ENCODE measurements at regions not wholly inside any gene's neighbourhood (a gene's known extent, or its start where the extent isn't known, plus 50 kb on each side); places are given as distances from the start of the nearest gene placed in this dataset.

DNA sequence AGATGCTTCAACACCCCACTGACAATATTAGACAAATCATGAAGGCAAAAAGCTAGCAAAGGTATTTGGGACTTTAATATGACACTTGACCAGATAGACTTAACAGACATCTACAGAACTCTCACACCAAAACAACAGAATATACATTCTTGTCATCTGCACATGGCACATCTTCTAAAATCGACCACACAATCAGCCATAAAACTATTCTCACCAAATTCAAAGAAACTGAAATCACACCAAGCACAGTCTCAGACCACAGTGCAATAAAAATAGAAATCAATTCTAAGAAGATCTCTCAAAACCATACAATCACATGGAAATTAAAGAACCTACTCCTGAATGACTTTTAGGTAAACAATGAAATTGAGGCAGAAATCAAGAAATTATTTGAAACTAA lies 340.8 kb downstream of the PPP1R2C start:
- Histone ChIP-seq H3K27me3 (replicated peaks; ENCODE audit: control insufficient read depth, insufficient read depth, low read length) (peaks cover 5% of the 10 kb centered on the region), H3K9me3 (ENCODE audit: control insufficient read depth, low read length) (peaks cover 5% of the 10 kb centered on the region), H3K4me3 (ENCODE audit: low read length) (no peak overlapping the region), H3K4me1 (ENCODE audit: control insufficient read depth, insufficient read depth, low read length) (no peaks in the 10 kb centered on the region), H3K9ac (ENCODE audit: low read length) (no peak overlapping the region), H3K36me3 (ENCODE audit: control insufficient read depth, insufficient read depth, low read length, severe bottlenecking) (no peaks in the 10 kb centered on the region)
- no peak for DNase-seq (ENCODE audit: low read depth)

DNA sequence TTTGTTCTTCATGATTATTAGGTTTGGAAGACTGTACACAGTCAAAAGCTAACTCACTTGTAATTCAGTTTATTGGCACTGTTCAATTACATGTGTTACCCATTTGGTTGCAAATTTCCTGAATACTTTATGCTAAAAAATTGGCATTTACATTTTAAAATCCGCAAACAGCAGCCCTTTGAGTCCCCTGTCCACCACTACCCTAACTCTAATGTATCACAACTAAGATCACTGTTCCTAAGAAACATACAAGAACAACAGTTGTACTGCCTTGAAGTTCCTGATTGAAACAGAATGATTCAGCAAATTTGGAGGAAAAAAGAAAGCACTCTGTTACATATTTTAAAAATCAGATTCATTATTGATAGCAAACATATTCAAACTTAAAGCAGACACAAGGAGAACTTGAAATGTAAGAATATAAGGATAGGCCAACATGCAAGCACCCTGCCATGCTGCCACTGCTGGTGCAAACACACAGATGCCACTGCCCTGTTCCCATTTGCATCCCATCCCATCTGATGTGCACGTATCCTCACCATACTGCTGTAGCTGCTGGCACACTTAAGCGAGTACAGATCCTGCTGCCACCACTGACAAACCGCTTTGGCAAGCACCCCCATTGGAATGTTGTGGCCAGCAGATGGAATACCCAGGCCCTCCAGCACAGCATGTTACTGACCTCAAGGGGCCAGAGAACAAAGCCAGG lies 343.4 kb downstream of the PPP1R2C start:
- no peaks in the 10 kb centered on the region for H3K9me3 ChIP-seq (ENCODE audit: control insufficient read depth, low read length)
- no peaks in the 10 kb centered on the region for H3K36me3 ChIP-seq (ENCODE audit: control insufficient read depth, insufficient read depth, low read length, severe bottlenecking)
- no peak overlapping the region for H3K9ac ChIP-seq (ENCODE audit: low read length)
- H3K4me1 ChIP-seq (ENCODE audit: control insufficient read depth, insufficient read depth, low read length) = no peaks in the 10 kb centered on the region
- H3K4me3 ChIP-seq (ENCODE audit: low read length) = no peak overlapping the region
- no peaks in the 10 kb centered on the region for H3K27me3 ChIP-seq (replicated peaks; ENCODE audit: control insufficient read depth, insufficient read depth, low read length)
- DNase-seq (ENCODE audit: low read depth) = no peak

DNA sequence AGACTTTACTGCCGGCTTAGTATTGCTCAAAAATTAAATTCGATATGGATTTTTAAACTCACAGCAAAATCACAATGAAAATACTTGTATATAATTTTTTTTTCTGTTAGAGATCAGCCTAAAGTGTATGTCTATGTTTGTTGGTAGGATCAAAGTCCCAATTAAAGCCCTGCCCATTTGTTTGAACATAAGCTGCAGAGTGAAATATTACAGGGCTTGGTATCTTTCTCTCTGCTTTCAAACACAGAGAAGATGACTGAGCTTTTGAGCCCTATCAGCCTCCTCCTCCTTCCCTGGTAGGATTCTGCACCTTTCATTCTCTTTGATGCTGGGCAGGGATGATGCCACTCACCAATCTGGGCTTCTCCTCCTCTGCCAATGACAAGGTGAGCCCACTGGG lies 345.4 kb downstream of the PPP1R2C start:
- H3K4me3 ChIP-seq (ENCODE audit: low read length) = no peak overlapping the region
- H3K9ac ChIP-seq (ENCODE audit: low read length) = no peak overlapping the region
- H3K4me1 ChIP-seq (ENCODE audit: control insufficient read depth, insufficient read depth, low read length) = no peaks in the 10 kb centered on the region
- no peak for DNase-seq (ENCODE audit: low read depth)
- H3K27me3 ChIP-seq (replicated peaks; ENCODE audit: control insufficient read depth, insufficient read depth, low read length) = no peaks in the 10 kb centered on the region
- H3K36me3 ChIP-seq (ENCODE audit: control insufficient read depth, insufficient read depth, low read length, severe bottlenecking) = no peaks in the 10 kb centered on the region
- no peaks in the 10 kb centered on the region for H3K9me3 ChIP-seq (ENCODE audit: control insufficient read depth, low read length)

DNA sequence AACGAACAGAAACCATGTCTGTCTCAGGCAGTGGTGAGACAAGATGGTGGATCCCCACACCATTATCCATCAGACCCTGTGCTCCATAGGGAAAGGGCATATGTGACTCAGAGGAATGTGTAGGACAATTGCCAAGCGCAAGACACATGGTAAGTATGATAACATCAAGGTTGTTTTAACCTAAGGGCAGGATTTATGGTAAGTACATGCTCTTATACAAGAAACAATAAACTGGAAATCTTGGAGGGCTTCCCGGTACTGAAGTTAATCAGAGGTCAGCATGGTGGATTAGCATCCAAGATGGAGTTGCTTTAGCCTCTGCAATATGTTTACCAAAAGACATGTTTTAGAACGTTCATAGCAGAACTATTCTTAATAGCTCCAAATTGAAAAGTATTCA lies 355.0 kb downstream of the PPP1R2C start:
- Histone ChIP-seq H3K9me3 (ENCODE audit: control insufficient read depth, low read length) (peaks cover 2% of the 10 kb centered on the region), H3K4me3 (ENCODE audit: low read length) (no peak overlapping the region), H3K9ac (ENCODE audit: low read length) (no peak overlapping the region), H3K27me3 (replicated peaks; ENCODE audit: control insufficient read depth, insufficient read depth, low read length) (no peaks in the 10 kb centered on the region), H3K4me1 (ENCODE audit: control insufficient read depth, insufficient read depth, low read length) (no peaks in the 10 kb centered on the region), H3K36me3 (ENCODE audit: control insufficient read depth, insufficient read depth, low read length, severe bottlenecking) (no peaks in the 10 kb centered on the region)
- no peak for DNase-seq (ENCODE audit: low read depth)

DNA sequence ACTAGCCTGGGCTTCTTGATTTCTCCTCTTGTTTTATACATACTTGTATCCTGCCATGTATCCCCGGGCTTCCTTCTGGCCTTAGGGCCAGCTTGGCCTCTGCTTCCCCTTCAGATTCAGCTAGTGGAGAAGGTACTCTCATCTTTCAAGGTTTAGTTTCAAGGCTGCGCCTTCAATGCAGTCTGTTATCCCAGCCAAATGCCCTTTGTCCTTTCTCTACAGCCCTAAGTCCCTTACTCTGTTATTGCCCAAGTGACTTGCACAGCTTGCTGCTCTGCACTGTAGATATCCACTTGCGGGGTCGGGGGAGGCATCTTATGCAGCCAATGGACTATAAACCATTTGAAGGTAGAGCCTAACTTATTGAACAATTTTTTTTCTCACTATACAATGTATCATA lies 357.5 kb downstream of the PPP1R2C start:
- H3K4me3 ChIP-seq (ENCODE audit: low read length) = no peak overlapping the region
- peaks cover 7% of the 10 kb centered on the region for H3K9me3 ChIP-seq (ENCODE audit: control insufficient read depth, low read length)
- H3K27me3 ChIP-seq (replicated peaks; ENCODE audit: control insufficient read depth, insufficient read depth, low read length) = peaks cover 4% of the 10 kb centered on the region
- no peak for DNase-seq (ENCODE audit: low read depth)
- H3K4me1 ChIP-seq (ENCODE audit: control insufficient read depth, insufficient read depth, low read length) = no peaks in the 10 kb centered on the region
- no peak overlapping the region for H3K9ac ChIP-seq (ENCODE audit: low read length)
- H3K36me3 ChIP-seq (ENCODE audit: control insufficient read depth, insufficient read depth, low read length, severe bottlenecking) = no peaks in the 10 kb centered on the region

DNA sequence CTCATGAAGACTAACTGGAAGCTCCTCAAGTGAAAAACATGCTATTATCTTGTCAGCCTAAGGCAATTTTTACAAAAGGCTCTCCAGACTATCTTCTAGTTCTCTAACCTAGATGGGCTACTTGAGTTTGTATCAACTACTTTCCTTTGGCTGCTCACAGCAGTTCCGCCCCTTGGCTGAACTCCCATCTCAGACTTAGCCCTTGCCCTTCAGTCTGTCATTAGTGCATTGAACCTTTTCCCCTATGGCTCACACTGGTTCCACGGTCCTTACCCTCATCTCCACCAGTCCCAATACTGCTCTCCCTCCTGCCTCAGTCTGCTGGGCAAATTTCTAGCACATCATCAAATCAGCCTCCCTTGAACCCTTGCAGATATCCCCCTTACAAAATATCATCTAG lies 362.3 kb downstream of the PPP1R2C start:
- Histone ChIP-seq H3K36me3 (ENCODE audit: control insufficient read depth, insufficient read depth, low read length, severe bottlenecking) (no peaks in the 10 kb centered on the region), H3K27me3 (replicated peaks; ENCODE audit: control insufficient read depth, insufficient read depth, low read length) (peaks cover 4% of the 10 kb centered on the region), H3K9me3 (ENCODE audit: control insufficient read depth, low read length) (peaks cover 18% of the 10 kb centered on the region), H3K4me3 (ENCODE audit: low read length) (no peak overlapping the region), H3K4me1 (ENCODE audit: control insufficient read depth, insufficient read depth, low read length) (no peaks in the 10 kb centered on the region), H3K9ac (ENCODE audit: low read length) (no peak overlapping the region)
- no peak for DNase-seq (ENCODE audit: low read depth)

DNA sequence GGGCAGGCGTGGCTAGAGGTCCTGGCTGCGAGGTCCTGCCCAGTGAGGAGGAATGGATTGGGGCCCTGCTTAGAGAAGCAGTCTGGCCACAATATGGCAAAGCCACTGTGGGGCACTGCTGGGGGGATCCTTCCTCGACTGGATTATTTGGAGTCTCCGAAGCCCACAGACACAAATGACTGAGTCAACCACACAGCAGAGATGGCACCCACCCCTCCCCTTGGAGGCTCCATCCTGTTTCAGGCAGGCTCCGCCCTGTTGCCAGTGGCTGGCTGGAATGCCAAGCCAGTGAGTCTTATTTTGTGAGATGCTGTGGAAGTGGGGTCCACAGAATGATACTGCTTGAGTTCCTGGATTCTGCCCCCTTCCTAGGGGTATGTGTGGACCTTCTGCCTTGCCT lies 363.9 kb downstream of the PPP1R2C start:
- no peak for DNase-seq (ENCODE audit: low read depth)
- Histone ChIP-seq H3K9ac (ENCODE audit: low read length) (no peak overlapping the region), H3K9me3 (ENCODE audit: control insufficient read depth, low read length) (peaks cover 19% of the 10 kb centered on the region), H3K36me3 (ENCODE audit: control insufficient read depth, insufficient read depth, low read length, severe bottlenecking) (no peaks in the 10 kb centered on the region), H3K4me3 (ENCODE audit: low read length) (no peak overlapping the region), H3K4me1 (ENCODE audit: control insufficient read depth, insufficient read depth, low read length) (no peaks in the 10 kb centered on the region), H3K27me3 (replicated peaks; ENCODE audit: control insufficient read depth, insufficient read depth, low read length) (peaks cover 4% of the 10 kb centered on the region)

DNA sequence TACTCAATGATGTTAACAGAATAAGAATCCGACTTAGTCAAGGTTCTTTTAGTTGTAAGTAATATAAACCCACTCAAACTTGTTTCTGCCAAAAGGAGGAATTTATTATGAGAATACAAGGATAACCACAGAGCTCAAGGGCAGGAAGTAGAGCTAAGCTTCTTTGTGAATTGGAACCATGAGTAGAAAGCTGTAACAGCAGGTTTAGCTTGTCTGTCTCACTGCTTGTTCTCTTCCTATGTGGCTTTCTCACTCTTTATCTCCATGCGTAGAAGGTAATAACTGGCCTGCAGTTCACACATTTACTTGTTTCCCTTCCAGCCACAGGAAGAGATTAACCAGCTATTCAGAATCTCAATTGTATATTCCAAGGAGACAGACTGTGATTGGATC lies 378.3 kb downstream of the PPP1R2C start:
- no peaks in the 10 kb centered on the region for H3K36me3 ChIP-seq (ENCODE audit: control insufficient read depth, insufficient read depth, low read length, severe bottlenecking)
- H3K4me3 ChIP-seq (ENCODE audit: low read length) = no peak overlapping the region
- no peak overlapping the region for H3K9ac ChIP-seq (ENCODE audit: low read length)
- H3K4me1 ChIP-seq (ENCODE audit: control insufficient read depth, insufficient read depth, low read length) = no peaks in the 10 kb centered on the region
- peaks cover 9% of the 10 kb centered on the region for H3K9me3 ChIP-seq (ENCODE audit: control insufficient read depth, low read length)
- H3K27me3 ChIP-seq (replicated peaks; ENCODE audit: control insufficient read depth, insufficient read depth, low read length) = peaks cover 11% of the 10 kb centered on the region
- DNase-seq (ENCODE audit: low read depth) = no peak

DNA sequence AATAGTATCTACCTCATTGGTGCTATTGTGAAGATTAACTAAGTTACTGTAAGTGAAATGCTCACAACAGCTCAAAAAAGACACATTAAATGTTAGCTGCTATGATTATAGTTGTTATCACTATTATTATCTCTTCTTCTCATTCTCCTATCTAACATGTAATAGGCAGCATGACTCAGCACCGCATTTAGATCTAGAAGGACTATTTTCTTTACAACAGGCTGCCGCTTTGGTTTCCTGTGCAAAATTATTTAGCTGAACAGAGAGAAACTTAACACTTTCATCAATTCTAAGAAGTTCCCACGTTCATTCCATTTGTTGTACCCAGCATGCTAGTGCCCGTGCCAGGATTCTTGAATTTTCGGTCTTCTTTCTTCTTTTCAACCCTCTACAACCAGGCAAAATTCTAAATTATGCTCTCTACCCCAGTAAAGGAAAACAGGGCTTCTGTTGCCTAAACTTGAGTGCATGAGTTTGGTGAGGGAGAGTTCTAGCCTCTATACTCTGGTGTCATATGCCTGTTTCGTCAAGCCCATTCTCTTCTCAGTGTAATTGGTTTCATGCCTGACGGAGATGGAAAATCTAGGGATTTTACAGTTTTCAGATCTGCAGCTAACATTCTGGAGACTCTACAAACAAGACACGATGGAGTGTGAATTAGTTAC lies 378.9 kb downstream of the PPP1R2C start:
- Histone ChIP-seq H3K4me3 (ENCODE audit: low read length) (no peak overlapping the region), H3K27me3 (replicated peaks; ENCODE audit: control insufficient read depth, insufficient read depth, low read length) (peaks cover 11% of the 10 kb centered on the region)
- DNase-seq (ENCODE audit: low read depth) = peak; percentile 1

DNA sequence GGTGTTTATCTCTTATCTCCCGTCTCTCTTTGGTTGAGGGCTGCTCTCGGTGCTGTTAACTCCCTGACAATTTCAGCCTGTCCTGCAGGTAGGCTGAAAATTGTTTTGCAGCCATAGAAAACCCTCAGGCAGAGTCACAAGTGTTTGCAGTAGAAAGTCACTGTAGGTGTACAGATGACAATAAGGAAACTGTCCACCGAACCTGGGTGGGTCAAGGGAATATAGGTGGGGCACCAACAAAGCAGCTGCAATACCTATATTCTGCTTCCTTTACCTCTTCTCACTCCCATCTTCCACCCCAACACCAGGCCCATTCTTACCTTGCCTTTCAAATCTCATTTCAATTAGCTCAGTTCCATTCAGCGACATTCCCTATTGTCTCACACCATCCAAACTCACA lies 381.8 kb downstream of the PPP1R2C start:
- no peak overlapping the region for H3K4me3 ChIP-seq (ENCODE audit: low read length)
- DNase-seq (ENCODE audit: low read depth) = no peak
- no peaks in the 10 kb centered on the region for H3K36me3 ChIP-seq (ENCODE audit: control insufficient read depth, insufficient read depth, low read length, severe bottlenecking)
- peaks cover 8% of the 10 kb centered on the region for H3K27me3 ChIP-seq (replicated peaks; ENCODE audit: control insufficient read depth, insufficient read depth, low read length)
- H3K9me3 ChIP-seq (ENCODE audit: control insufficient read depth, low read length) = peaks cover 9% of the 10 kb centered on the region
- H3K4me1 ChIP-seq (ENCODE audit: control insufficient read depth, insufficient read depth, low read length) = no peaks in the 10 kb centered on the region
- no peak overlapping the region for H3K9ac ChIP-seq (ENCODE audit: low read length)

More for the DNA sequence above, 378.9 kb downstream of the PPP1R2C start:
- Histone ChIP-seq H3K9ac (ENCODE audit: low read length) (no peak overlapping the region), H3K4me1 (ENCODE audit: control insufficient read depth, insufficient read depth, low read length) (no peaks in the 10 kb centered on the region), H3K9me3 (ENCODE audit: control insufficient read depth, low read length) (peaks cover 9% of the 10 kb centered on the region), H3K36me3 (ENCODE audit: control insufficient read depth, insufficient read depth, low read length, severe bottlenecking) (no peaks in the 10 kb centered on the region)

DNA sequence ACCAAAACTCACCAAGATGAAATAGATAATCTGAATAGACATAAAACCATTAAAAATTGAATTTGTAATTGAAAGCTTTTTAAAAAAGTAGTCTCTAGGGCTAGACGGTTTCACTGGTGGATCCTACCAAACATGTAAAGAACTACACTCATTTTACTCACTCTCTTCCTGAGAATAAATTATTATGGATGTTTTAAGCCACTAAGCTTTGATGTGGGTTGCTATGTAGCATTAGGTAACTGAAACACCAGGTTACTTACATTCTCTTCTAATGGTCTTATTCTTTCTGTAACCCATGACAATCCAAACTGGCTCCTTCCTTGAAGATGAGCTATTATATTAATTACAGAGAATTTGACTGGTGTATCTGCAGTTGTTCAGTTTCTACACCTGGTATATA lies 385.1 kb downstream of the PPP1R2C start:
- H3K4me3 ChIP-seq (ENCODE audit: low read length) = no peak overlapping the region
- H3K9me3 ChIP-seq (ENCODE audit: control insufficient read depth, low read length) = peaks cover 9% of the 10 kb centered on the region
- no peak overlapping the region for H3K9ac ChIP-seq (ENCODE audit: low read length)
- no peaks in the 10 kb centered on the region for H3K4me1 ChIP-seq (ENCODE audit: control insufficient read depth, insufficient read depth, low read length)
- H3K27me3 ChIP-seq (replicated peaks; ENCODE audit: control insufficient read depth, insufficient read depth, low read length) = peaks cover 9% of the 10 kb centered on the region
- DNase-seq (ENCODE audit: low read depth) = no peak
- no peaks in the 10 kb centered on the region for H3K36me3 ChIP-seq (ENCODE audit: control insufficient read depth, insufficient read depth, low read length, severe bottlenecking)

DNA sequence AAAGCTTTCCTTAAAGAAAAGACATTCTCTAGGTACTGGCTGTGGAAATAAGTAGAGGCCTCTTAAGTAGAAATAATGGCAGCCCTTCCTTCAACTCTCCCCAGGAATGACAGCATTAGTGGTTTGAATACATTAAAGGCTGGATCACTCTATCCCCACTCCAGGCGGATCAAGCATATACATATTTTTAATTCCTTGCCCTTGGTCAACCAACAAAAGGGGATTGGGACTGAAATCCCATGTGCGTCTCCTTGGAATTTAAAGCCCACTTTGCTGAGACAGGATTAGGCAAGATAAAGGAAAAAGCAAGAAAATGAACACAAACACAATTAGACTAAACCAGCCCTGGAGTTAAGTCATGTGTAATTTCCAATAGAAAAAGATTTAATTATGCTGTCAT lies 391.3 kb downstream of the PPP1R2C start:
- H3K9me3 ChIP-seq (ENCODE audit: control insufficient read depth, low read length) = no peaks in the 10 kb centered on the region
- no peak overlapping the region for H3K9ac ChIP-seq (ENCODE audit: low read length)
- no peak overlapping the region for H3K4me3 ChIP-seq (ENCODE audit: low read length)
- peaks cover 24% of the 10 kb centered on the region for H3K27me3 ChIP-seq (replicated peaks; ENCODE audit: control insufficient read depth, insufficient read depth, low read length)
- no peaks in the 10 kb centered on the region for H3K4me1 ChIP-seq (ENCODE audit: control insufficient read depth, insufficient read depth, low read length)
- DNase-seq (ENCODE audit: low read depth) = no peak
- H3K36me3 ChIP-seq (ENCODE audit: control insufficient read depth, insufficient read depth, low read length, severe bottlenecking) = no peaks in the 10 kb centered on the region

Measured in adipocyte (in vitro differentiated cells).